Stimulated activated CD8-positive, alpha-beta memory T cell treated with anti-CD3 and anti-CD28 coated beads, Interleukin-7, amount 100 ng/mL, for 48 hours (primary cell): ENCODE measurements at regions not wholly inside any gene's neighbourhood (a gene's known extent, or its start where the extent isn't known, plus 50 kb on each side); places are given as distances from the start of the nearest gene placed in this dataset.

Experiments used
- DNase-seq, 2 donors: peaks; one replicate each; pipeline ENCODE4 v3.0.0-alpha.2; 2020; ENCODE audit warnings: low read depth in 1 of 2; ENCODE audit errors: extremely low read depth in 1 of 2

GRCh38 chrX:69110116-69110530, 55.1 kb downstream of the PJA1 start:
- DNase-seq = no peak

GRCh38 chrX:69109706-69110105, 55.5 kb downstream of the PJA1 start:
- no peak for DNase-seq

GRCh38 chrX:69109036-69109663, 56.1 kb downstream of the PJA1 start:
- DNase-seq = no peak

- DNase-seq = no peak
Measured at GRCh38 chrX:69107747-69108401, 57.4 kb downstream of the PJA1 start.

- no peak for DNase-seq
Measured at GRCh38 chrX:69107231-69107739, 58.0 kb downstream of the PJA1 start.

GRCh38 chrX:69104756-69105434, 60.4 kb downstream of the PJA1 start:
- DNase-seq = no peak

- DNase-seq = no peak
Measured at GRCh38 chrX:69103539-69103938, 61.7 kb downstream of the PJA1 start.

GRCh38 chrX:69102612-69103194, 62.5 kb downstream of the PJA1 start:
- no peak for DNase-seq

GRCh38 chrX:69101683-69102251, 63.5 kb downstream of the PJA1 start:
- DNase-seq = no peak

- DNase-seq = no peak
Measured at GRCh38 chrX:69100478-69100877, 64.8 kb downstream of the PJA1 start.

- no peak for DNase-seq
Measured at GRCh38 chrX:69097451-69098236, 67.6 kb downstream of the PJA1 start.

GRCh38 chrX:69096963-69097362, 68.3 kb downstream of the PJA1 start:
- no peak for DNase-seq

GRCh38 chrX:69094977-69095669, 70.1 kb downstream of the PJA1 start:
- DNase-seq = no peak

GRCh38 chrX:69093960-69094871, 71.0 kb downstream of the PJA1 start:
- peak in 1 of 2 donors; percentile 6 for DNase-seq

GRCh38 chrX:69090022-69090421, 75.2 kb downstream of the PJA1 start:
- DNase-seq = no peak

GRCh38 chrX:69089203-69089602, 76.0 kb downstream of the PJA1 start:
- DNase-seq = no peak

GRCh38 chrX:69088171-69088938, 76.9 kb downstream of the PJA1 start:
- no peak for DNase-seq

GRCh38 chrX:69085826-69086225, 79.4 kb downstream of the PJA1 start:
- DNase-seq = no peak
